Erythroblast (primary cell): ENCODE measurements at regions not wholly inside any gene's neighbourhood (a gene's known extent, or its start where the extent isn't known, plus 50 kb on each side); places are given as distances from the start of the nearest gene placed in this dataset.

Experiments
- GATA1 ChIP-seq: IDR thresholded peaks from 2 replicates; pipeline ENCODE4 v1.6.1; 2011; ENCODE audit warnings: low read depth, mild to moderate bottlenecking, control low read depth, low read length, moderate library complexity
- POLR2A ChIP-seq: IDR thresholded peaks from 2 replicates; pipeline ENCODE4 v1.6.1; 2011; ENCODE audit warnings: mild to moderate bottlenecking, low read length

GRCh38 chr1:22374001-22374400, 77.7 kb upstream of the ZBTB40 start:
- no peak for TF ChIP-seq POLR2A
- no peak for TF ChIP-seq GATA1
